Right renal cortex interstitium (tissue), 3 donors: ENCODE measurements at regions not wholly inside any gene's neighbourhood (a gene's known extent, or its start where the extent isn't known, plus 50 kb on each side); places are given as distances from the start of the nearest gene placed in this dataset.

Experiments used
- DNase-seq, 3 donors: peaks; one replicate each; pipeline ENCODE4 v3.0.0-alpha.2; 2013; ENCODE audit warnings: low read depth in 3 of 3, low spot score in 2 of 3

- no peak for DNase-seq
Measured at GRCh38 chr2:4354678-4355077, 651.3 kb downstream of the DCDC2C start.

GRCh38 chr2:4356109-4356508 lies 652.7 kb downstream of the DCDC2C start:
- DNase-seq, result peak in 1 of 3 donors; percentile 43

GRCh38 chr2:4356541-4356940 lies 653.2 kb downstream of the DCDC2C start:
- DNase-seq, result no peak

- no peak for DNase-seq
Measured at GRCh38 chr2:4357121-4357520, 653.7 kb downstream of the DCDC2C start.

GRCh38 chr2:4358837-4359236 lies 655.5 kb downstream of the DCDC2C start:
- no peak for DNase-seq

GRCh38 chr2:4368907-4369306 lies 665.5 kb downstream of the DCDC2C start:
- no peak for DNase-seq

GRCh38 chr2:4369826-4370419 lies 666.5 kb downstream of the DCDC2C start:
- DNase-seq, result no peak

GRCh38 chr2:4370422-4371090 lies 667.2 kb downstream of the DCDC2C start:
- no peak for DNase-seq

- no peak for DNase-seq
Measured at GRCh38 chr2:4381049-4381448, 677.7 kb downstream of the DCDC2C start.

- DNase-seq, result no peak
Measured at GRCh38 chr2:4381773-4382172, 678.4 kb downstream of the DCDC2C start.

- no peak for DNase-seq
Measured at GRCh38 chr2:4391013-4391412, 687.6 kb downstream of the DCDC2C start.

- no peak for DNase-seq
Measured at GRCh38 chr2:4404363-4404762, 701.0 kb downstream of the DCDC2C start.

- DNase-seq, result no peak
Measured at GRCh38 chr2:4408321-4408720, 704.9 kb downstream of the DCDC2C start.

- no peak for DNase-seq
Measured at GRCh38 chr2:4412637-4413187, 709.3 kb downstream of the DCDC2C start.

- DNase-seq, result no peak
Measured at GRCh38 chr2:4415171-4415570, 711.8 kb downstream of the DCDC2C start.

GRCh38 chr2:4415810-4416413 lies 712.5 kb downstream of the DCDC2C start:
- DNase-seq, result no peak

- no peak for DNase-seq
Measured at GRCh38 chr2:4416431-4416830, 713.1 kb downstream of the DCDC2C start.

GRCh38 chr2:4417771-4418170 lies 714.4 kb downstream of the DCDC2C start:
- DNase-seq, result no peak

- no peak for DNase-seq
Measured at GRCh38 chr2:4420032-4420431, 716.7 kb downstream of the DCDC2C start.

GRCh38 chr2:4424153-4424552 lies 720.8 kb downstream of the DCDC2C start:
- no peak for DNase-seq

GRCh38 chr2:4427083-4427482 lies 723.7 kb downstream of the DCDC2C start:
- DNase-seq, result no peak

- no peak for DNase-seq
Measured at GRCh38 chr2:4445821-4446220, 742.4 kb downstream of the DCDC2C start.
